ENCODE measurements at regions not wholly inside any gene's neighbourhood (a gene's known extent, or its start where the extent isn't known, plus 50 kb on each side); places are given as distances from the start of the nearest gene placed in this dataset.

- no peak for FAIRE-seq
Measured at GRCh38 chr14:51145246-51145645, 50.3 kb upstream of the TRIM9 start.

GRCh38 chr14:51147183-51147582 lies 52.3 kb upstream of the TRIM9 start:
- no peak for FAIRE-seq

- FAIRE-seq = no peak
Measured at GRCh38 chr14:51155326-51155725, 60.4 kb upstream of the TRIM9 start.

- peak; percentile 58 for FAIRE-seq
Measured at GRCh38 chr14:51157012-51157411, 62.1 kb upstream of the TRIM9 start.

GRCh38 chr14:51160871-51161270 lies 66.0 kb upstream of the TRIM9 start:
- no peak for FAIRE-seq

- no peak for FAIRE-seq
Measured at GRCh38 chr14:51165415-51165814, 70.5 kb upstream of the TRIM9 start.

GRCh38 chr14:51167587-51168214 lies 72.3 kb upstream of the TMX1 start:
- no peak for FAIRE-seq

- FAIRE-seq = no peak
Measured at GRCh38 chr14:51168215-51168613, 71.8 kb upstream of the TMX1 start.

- no peak for FAIRE-seq
Measured at GRCh38 chr14:51173863-51174262, 66.2 kb upstream of the TMX1 start.

GRCh38 chr14:51176839-51177238 lies 63.2 kb upstream of the TMX1 start:
- no peak for FAIRE-seq

GRCh38 chr14:51180577-51180976 lies 59.5 kb upstream of the TMX1 start:
- FAIRE-seq = no peak

- FAIRE-seq = no peak
Measured at GRCh38 chr14:51182131-51182565, 57.9 kb upstream of the TMX1 start.

- no peak for FAIRE-seq
Measured at GRCh38 chr14:51185180-51185579, 54.9 kb upstream of the TMX1 start.

- no peak for FAIRE-seq
Measured at GRCh38 chr14:51185754-51186153, 54.3 kb upstream of the TMX1 start.

- FAIRE-seq = no peak
Measured at GRCh38 chr14:51188566-51189185, 51.4 kb upstream of the TMX1 start.

GRCh38 chr14:51189600-51190376 lies 50.3 kb upstream of the TMX1 start:
- no peak for FAIRE-seq
